ENCODE measurements at regions not wholly inside any gene's neighbourhood (a gene's known extent, or its start where the extent isn't known, plus 50 kb on each side); places are given as distances from the start of the nearest gene placed in this dataset.

- DNase-seq: no peak
Observed at GRCh38 chr16:86306811-86307513, 203.4 kb upstream of the FOXF1 start.

GRCh38 chr16:86307514-86307903 is 202.8 kb upstream of the FOXF1 start:
- no peak for DNase-seq

- no peak for DNase-seq
Observed at GRCh38 chr16:86308514-86308913, 201.8 kb upstream of the FOXF1 start.

- DNase-seq: no peak
Observed at GRCh38 chr16:86313631-86314030, 196.7 kb upstream of the FOXF1 start.

GRCh38 chr16:86314402-86315025 is 195.8 kb upstream of the FOXF1 start:
- no peak for DNase-seq

GRCh38 chr16:86316967-86317812 is 193.1 kb upstream of the FOXF1 start:
- DNase-seq: no peak

GRCh38 chr16:86317813-86318650 is 192.3 kb upstream of the FOXF1 start:
- DNase-seq: no peak

GRCh38 chr16:86319585-86320236 is 190.6 kb upstream of the FOXF1 start:
- DNase-seq: no peak

- DNase-seq: no peak
Observed at GRCh38 chr16:86320237-86320595, 190.1 kb upstream of the FOXF1 start.

- no peak for DNase-seq
Observed at GRCh38 chr16:86321491-86321890, 188.8 kb upstream of the FOXF1 start.

- DNase-seq: no peak
Observed at GRCh38 chr16:86322283-86322682, 188.0 kb upstream of the FOXF1 start.

- DNase-seq: no peak
Observed at GRCh38 chr16:86322806-86323205, 187.5 kb upstream of the FOXF1 start.

- DNase-seq: no peak
Observed at GRCh38 chr16:86324320-86324719, 186.0 kb upstream of the FOXF1 start.

- no peak for DNase-seq
Observed at GRCh38 chr16:86325360-86325759, 185.0 kb upstream of the FOXF1 start.

- DNase-seq: no peak
Observed at GRCh38 chr16:86325895-86326294, 184.4 kb upstream of the FOXF1 start.

- DNase-seq: no peak
Observed at GRCh38 chr16:86327321-86327720, 183.0 kb upstream of the FOXF1 start.

GRCh38 chr16:86330906-86331305 is 179.4 kb upstream of the FOXF1 start:
- DNase-seq: no peak

- no peak for DNase-seq
Observed at GRCh38 chr16:86334079-86334635, 176.2 kb upstream of the FOXF1 start.

GRCh38 chr16:86335266-86336172 is 174.8 kb upstream of the FOXF1 start:
- DNase-seq: no peak

GRCh38 chr16:86337138-86337537 is 173.2 kb upstream of the FOXF1 start:
- DNase-seq: no peak
